Progenitor cell of endocrine pancreas (in vitro differentiated cells): ENCODE measurements at regions not wholly inside any gene's neighbourhood (a gene's known extent, or its start where the extent isn't known, plus 50 kb on each side); places are given as distances from the start of the nearest gene placed in this dataset.

ENCODE experiments used
- DNase-seq: peaks from one replicate; pipeline ENCODE4 v3.0.0; 2021; ENCODE audit warnings: low spot score; ENCODE audit not compliant: unreplicated experiment
- H3K27ac Mint-ChIP-seq: 2 replicates; pipeline ENCODE4 v1.8.0; 2021; ENCODE audit warnings: mild to moderate bottlenecking, moderate library complexity, mixed read lengths
- H3K27me3 Mint-ChIP-seq: 2 replicates; pipeline ENCODE4 v1.8.0; 2021; ENCODE audit warnings: mixed read lengths
- H3K36me3 Mint-ChIP-seq: 2 replicates; pipeline ENCODE4 v1.8.0; 2022; ENCODE audit warnings: mixed read lengths; ENCODE audit not compliant: insufficient read depth
- H3K4me1 Mint-ChIP-seq: 2 replicates; pipeline ENCODE4 v1.8.0; 2021; ENCODE audit warnings: low read depth, mixed read lengths
- H3K4me3 Mint-ChIP-seq: 2 replicates; pipeline ENCODE4 v1.8.0; 2021; ENCODE audit warnings: low read depth, mild to moderate bottlenecking, moderate library complexity, mixed read lengths
- H3K9me3 Mint-ChIP-seq: 2 replicates; pipeline ENCODE4 v1.8.0; 2021; ENCODE audit warnings: low read depth, mixed read lengths
- CTCF ChIP-seq: fragments of 200-600 bp; sonication (generic); IDR thresholded peaks from one replicate; pipeline ENCODE4 v1.5.0; 2021; ENCODE audit warnings: antibody characterized with exemption, mild to moderate bottlenecking; ENCODE audit not compliant: unreplicated experiment

- no peak for DNase-seq
- peaks cover 24% of the 10 kb centered on the region for H3K4me1 Mint-ChIP-seq
- H3K27ac Mint-ChIP-seq = no peak overlapping the region
- H3K4me3 Mint-ChIP-seq = no peak overlapping the region
- TF ChIP-seq CTCF = no peak
- no peaks in the 10 kb centered on the region for H3K9me3 Mint-ChIP-seq
- no peaks in the 10 kb centered on the region for H3K36me3 Mint-ChIP-seq
- H3K27me3 Mint-ChIP-seq = no peaks in the 10 kb centered on the region
These were observed 94.1 kb upstream of the DST start for GRCh38 chr6:56736804-56737203.

- no peak for TF ChIP-seq CTCF
- no peak overlapping the region for H3K4me3 Mint-ChIP-seq
- peaks cover 33% of the 10 kb centered on the region for H3K4me1 Mint-ChIP-seq
- H3K9me3 Mint-ChIP-seq = no peaks in the 10 kb centered on the region
- no peaks in the 10 kb centered on the region for H3K27me3 Mint-ChIP-seq
- no peak for DNase-seq
- no peak overlapping the region for H3K27ac Mint-ChIP-seq
- H3K36me3 Mint-ChIP-seq = no peaks in the 10 kb centered on the region
These were observed 91.6 kb upstream of the DST start for GRCh38 chr6:56734335-56734734.

- H3K36me3 Mint-ChIP-seq = no peaks in the 10 kb centered on the region
- no peak overlapping the region for H3K27ac Mint-ChIP-seq
- H3K4me3 Mint-ChIP-seq = no peak overlapping the region
- no peak for DNase-seq
- no peak for TF ChIP-seq CTCF
- H3K9me3 Mint-ChIP-seq = no peaks in the 10 kb centered on the region
- H3K4me1 Mint-ChIP-seq = peaks cover 37% of the 10 kb centered on the region
- no peaks in the 10 kb centered on the region for H3K27me3 Mint-ChIP-seq
These were observed 90.6 kb upstream of the DST start for GRCh38 chr6:56733211-56733697.

GRCh38 chr6:56732517-56732916, 89.8 kb upstream of the DST start:
- H3K4me1 Mint-ChIP-seq = peaks cover 42% of the 10 kb centered on the region
- DNase-seq = no peak
- H3K4me3 Mint-ChIP-seq = no peak overlapping the region
- no peaks in the 10 kb centered on the region for H3K36me3 Mint-ChIP-seq
- H3K27me3 Mint-ChIP-seq = no peaks in the 10 kb centered on the region
- no peak for TF ChIP-seq CTCF
- H3K9me3 Mint-ChIP-seq = no peaks in the 10 kb centered on the region
- peak overlapping the region; percentile 66 for H3K27ac Mint-ChIP-seq

- H3K4me3 Mint-ChIP-seq = no peak overlapping the region
- H3K9me3 Mint-ChIP-seq = no peaks in the 10 kb centered on the region
- no peak for DNase-seq
- no peak for TF ChIP-seq CTCF
- H3K27ac Mint-ChIP-seq = peak overlapping the region; percentile 27
- peaks cover 58% of the 10 kb centered on the region for H3K4me1 Mint-ChIP-seq
- no peaks in the 10 kb centered on the region for H3K27me3 Mint-ChIP-seq
- no peaks in the 10 kb centered on the region for H3K36me3 Mint-ChIP-seq
These were observed 88.2 kb upstream of the DST start for GRCh38 chr6:56730663-56731529.
